MG63 (cell line): ENCODE measurements at regions not wholly inside any gene's neighbourhood (a gene's known extent, or its start where the extent isn't known, plus 50 kb on each side); places are given as distances from the start of the nearest gene placed in this dataset.

Experiments
- DNase-seq: peaks from one replicate; pipeline ENCODE4 v3.0.0-alpha.2; 2020
- H3K27me3 ChIP-seq: fragments of 250-450 bp; sonication (Bioruptor Pico); 2 replicates; pipeline ENCODE4 v1.5.1; 2020; ENCODE audit warnings: mild to moderate bottlenecking, moderate library complexity
- H3K36me3 ChIP-seq: fragments of 250-450 bp; sonication (Bioruptor Pico); 2 replicates; pipeline ENCODE4 v1.5.1; 2020; ENCODE audit warnings: mild to moderate bottlenecking, moderate library complexity
- H3K4me3 ChIP-seq: fragments of 250-450 bp; sonication (Bioruptor Pico); 2 replicates; pipeline ENCODE4 v1.5.1; 2020; ENCODE audit warnings: mild to moderate bottlenecking, moderate library complexity
- H3K9me3 ChIP-seq: fragments of 250-450 bp; sonication (Bioruptor Pico); 2 replicates; pipeline ENCODE4 v1.5.1; 2020; ENCODE audit warnings: mild to moderate bottlenecking, moderate library complexity

DNA sequence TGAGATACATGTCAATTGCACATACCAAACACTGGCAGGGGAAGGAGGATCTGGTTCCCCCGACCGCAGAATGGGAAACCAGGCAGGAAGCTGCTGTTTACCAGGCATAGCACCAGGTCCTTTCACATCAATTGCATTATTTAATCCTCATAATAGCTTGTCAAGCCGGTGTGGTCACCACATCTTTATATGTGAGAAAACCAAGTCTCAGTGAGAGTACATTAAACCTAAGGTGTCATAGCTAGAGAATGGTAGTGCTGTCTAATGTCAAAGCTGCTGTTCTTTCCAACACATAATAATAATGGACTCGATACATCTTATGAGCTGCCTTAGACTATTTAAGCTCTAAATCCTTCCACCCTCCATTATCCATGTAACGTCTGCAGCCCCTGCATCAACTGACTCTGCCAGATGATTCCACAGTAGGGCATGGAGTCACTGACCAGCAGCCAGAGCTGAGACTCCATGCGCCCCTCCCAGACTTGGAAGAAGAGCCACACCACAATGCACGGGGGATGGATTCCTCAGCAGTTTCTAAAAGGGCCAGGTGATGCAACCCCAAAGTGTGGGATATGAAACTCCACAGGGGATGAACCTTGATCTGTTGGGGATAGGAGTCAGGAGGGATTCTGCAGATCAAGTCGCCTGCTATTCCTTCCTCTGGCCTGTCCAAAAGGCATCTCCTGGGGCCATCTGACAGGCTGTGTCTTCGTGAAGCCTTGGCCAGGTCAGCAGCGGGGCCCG, 71.8 kb downstream of the GPR6 start:
- peaks cover 4% of the 10 kb centered on the region; the same call in 1 of the 2 replicates for H3K27me3 ChIP-seq
- no peak for DNase-seq
- no peak overlapping the region for H3K4me3 ChIP-seq
- no peaks in the 10 kb centered on the region for H3K9me3 ChIP-seq
- no peaks in the 10 kb centered on the region for H3K36me3 ChIP-seq
